ENCODE measurements at regions not wholly inside any gene's neighbourhood (a gene's known extent, or its start where the extent isn't known, plus 50 kb on each side); places are given as distances from the start of the nearest gene placed in this dataset.
"Not testable (repeated sequence)": the region's sequence is repeated elsewhere in the genome, so short reads cannot be mapped to it uniquely, and the experiment has no call there.

DNA sequence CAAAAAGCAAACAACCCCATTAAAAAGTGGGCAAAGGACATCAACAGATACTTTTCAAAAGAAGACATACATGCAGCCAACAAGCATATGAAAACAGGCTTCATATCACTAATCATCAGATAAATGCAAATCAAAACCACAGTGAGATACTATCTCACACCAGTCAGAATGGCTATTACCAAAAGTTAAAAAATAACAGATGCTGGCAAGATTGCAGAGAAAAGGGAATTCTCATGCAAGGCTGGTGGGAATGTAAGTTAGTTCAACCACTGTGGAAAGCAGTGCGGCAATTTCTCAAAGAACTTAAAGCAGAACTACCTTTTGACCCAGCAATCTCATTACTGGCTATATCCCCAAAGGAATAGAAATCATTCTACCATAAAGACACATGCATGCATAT lies 260.8 kb downstream of the C11orf87 start:
- not testable (repeated sequence) for DNase-seq

- DNase-seq, result no peak
Observed at GRCh38 chr11:109695696-109696095, 273.7 kb downstream of the C11orf87 start.

GRCh38 chr11:109696191-109696897 lies 274.4 kb downstream of the C11orf87 start:
- DNase-seq, result no peak

GRCh38 chr11:109697140-109697843 lies 275.3 kb downstream of the C11orf87 start:
- DNase-seq, result no peak

DNA sequence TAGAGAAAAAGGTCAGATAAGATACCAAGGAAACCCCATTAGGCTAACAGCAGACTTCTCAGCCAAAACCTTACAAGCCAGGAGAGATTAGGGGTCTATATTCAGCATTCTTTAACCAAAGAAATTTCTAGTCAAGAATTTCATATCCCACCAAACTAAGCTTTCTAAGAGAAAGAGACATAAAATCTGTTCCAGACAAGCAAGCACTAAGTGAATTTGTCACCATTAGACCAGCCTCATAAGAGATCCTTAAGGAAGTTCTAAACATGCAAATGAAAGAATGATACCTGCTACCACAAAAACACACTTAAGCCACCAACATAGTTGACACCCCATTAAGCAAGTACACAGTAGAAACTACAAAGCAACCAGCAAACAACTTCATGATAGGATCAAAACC lies 276.2 kb downstream of the C11orf87 start:
- no peak for DNase-seq

GRCh38 chr11:109704432-109704831 lies 282.4 kb downstream of the C11orf87 start:
- no peak for DNase-seq

GRCh38 chr11:109706945-109707344 lies 285.0 kb downstream of the C11orf87 start:
- DNase-seq, result no peak

DNA sequence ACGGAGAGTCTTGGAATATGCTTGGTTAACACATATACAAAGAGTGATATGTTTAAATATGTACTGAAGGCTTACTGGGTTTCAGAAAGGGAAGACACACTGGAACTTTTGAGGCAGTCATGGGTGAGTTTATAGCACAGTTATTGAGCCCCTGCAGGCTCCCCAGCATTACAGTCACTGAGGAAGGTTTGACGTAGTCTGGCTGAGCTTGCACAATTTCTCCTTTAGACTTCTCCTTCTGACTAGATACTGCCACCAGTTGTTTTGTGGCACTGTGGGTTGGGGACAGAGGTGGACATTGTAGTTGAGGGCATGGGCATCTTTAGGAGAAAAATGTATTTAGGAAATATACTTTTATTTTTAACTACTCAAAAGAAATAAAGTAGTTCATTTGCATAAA lies 285.4 kb downstream of the C11orf87 start:
- DNase-seq, result no peak

GRCh38 chr11:109708184-109708583 lies 286.2 kb downstream of the C11orf87 start:
- no peak for DNase-seq

DNA sequence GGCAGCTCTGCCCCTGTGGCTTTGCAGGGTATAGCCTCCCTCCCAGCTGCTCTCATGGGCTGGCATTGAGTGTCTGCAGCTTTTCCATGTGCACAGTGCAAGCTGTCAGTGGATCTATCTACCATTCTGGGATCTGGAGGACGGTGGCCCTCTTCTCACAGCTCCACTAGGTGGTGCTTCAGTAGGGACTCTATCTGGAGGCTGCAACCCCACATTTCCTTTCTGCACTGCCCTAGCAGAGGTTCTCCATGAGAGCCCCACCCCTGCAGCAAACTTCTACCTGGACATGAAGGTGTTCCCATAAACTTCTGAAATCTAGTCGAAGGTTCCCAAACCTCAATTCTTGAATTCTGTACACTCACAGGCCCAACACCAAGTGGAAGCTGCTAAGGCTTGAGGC lies 292.5 kb downstream of the C11orf87 start:
- not testable (repeated sequence) for DNase-seq

- not testable (repeated sequence) for DNase-seq
Observed at GRCh38 chr11:109715424-109715823, 293.4 kb downstream of the C11orf87 start.

- DNase-seq, result no peak
Observed at GRCh38 chr11:109726061-109726460, 304.1 kb downstream of the C11orf87 start.

DNA sequence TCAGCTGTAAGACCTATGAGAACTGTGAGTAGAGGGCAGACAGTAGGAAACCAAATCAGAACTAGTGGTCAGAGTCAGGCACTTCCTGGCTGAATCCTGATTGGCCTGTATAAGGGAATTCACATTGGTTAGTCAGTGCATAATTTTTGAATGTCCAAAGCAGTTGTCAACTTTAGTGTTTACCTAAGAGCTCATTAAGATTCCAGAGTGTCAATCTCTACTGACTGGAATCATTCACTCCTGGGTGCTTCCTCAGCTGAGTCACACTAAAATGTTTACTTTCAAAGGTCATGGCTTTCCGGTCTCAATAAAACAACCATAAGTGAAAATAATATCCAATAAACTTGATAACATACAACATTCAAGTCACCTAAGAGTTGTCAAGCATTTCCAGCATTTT lies 306.1 kb downstream of the C11orf87 start:
- DNase-seq, result no peak

DNA sequence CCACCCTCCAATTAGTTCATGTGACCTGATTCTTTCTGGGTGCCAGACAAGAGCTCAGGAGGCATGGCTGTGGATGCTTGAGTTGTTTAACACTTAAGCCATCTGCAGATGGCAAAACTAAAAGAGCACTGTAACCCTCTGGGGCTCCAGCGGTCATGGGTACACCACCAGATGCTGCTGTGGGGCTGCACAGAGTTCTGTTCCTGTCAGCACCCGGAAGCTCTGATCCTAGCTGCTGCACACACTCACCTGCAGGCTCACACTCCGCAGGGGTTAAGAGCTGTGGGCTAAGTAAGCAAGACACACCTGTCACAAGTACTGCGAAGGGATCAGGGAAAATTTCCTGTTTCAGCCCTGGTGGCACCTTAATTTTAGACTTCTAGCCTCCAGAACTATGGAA lies 307.8 kb downstream of the C11orf87 start:
- DNase-seq, result no peak

- DNase-seq, result no peak
Observed at GRCh38 chr11:109730669-109731068, 308.7 kb downstream of the C11orf87 start.

DNA sequence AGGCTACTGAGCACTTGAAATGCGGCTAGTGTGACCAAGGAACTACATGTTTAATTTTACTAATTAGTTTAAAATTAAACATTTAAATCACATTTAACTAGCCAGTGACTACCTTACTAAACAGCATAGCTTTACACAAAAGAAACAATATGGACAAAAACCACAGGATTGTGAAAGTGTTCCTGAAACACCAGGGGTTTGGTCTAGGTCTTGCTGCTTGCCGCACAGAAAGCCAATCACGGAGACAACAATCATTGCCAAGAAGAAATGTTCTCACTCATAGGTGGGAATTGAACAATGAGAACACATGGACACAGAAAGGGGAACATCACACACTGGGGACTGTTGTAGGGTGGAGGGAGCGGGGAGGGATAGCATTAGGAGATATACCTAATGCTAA lies 309.5 kb downstream of the C11orf87 start:
- no peak for DNase-seq

DNA sequence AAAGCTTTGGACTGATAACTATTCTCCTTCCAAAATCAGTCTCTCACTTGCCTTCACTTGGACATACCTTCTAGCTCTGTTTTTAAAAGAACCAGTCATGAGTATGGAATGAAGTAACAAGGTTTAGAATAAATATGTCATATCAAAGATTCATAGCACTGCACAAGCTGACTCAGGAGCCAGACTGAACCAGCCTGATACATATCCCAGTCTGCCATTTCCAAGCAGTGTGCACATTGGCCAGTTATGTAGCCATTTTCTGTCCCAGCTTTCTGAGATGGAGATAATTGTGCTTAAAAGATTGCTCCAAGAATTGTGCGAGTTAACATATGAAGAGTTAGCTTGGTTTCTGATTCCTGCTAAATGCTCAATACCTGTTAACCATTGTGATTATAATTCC lies 311.3 kb downstream of the C11orf87 start:
- no peak for DNase-seq

DNA sequence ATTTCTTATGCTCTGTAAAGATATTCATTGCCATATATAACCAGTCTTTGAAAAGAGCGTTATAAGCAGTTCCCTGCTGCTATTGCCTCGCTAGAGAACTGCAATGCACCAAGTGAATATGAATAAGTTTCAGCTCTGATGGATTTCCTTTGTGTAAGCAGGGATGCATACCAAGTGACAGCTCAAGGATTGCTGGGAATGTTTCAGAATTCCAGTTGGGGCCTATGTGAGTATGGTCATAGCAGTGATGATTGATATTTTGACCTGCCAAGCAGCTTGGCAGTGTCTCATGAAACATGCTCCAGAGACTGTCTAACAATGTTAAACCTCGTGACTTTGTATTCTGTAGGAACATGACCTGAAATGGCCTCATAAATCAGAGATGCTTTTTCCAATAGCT lies 312.6 kb downstream of the C11orf87 start:
- no peak for DNase-seq

- DNase-seq, result no peak
Observed at GRCh38 chr11:109735128-109735527, 313.1 kb downstream of the C11orf87 start.

GRCh38 chr11:109739379-109739778 lies 317.4 kb downstream of the C11orf87 start:
- no peak for DNase-seq

DNA sequence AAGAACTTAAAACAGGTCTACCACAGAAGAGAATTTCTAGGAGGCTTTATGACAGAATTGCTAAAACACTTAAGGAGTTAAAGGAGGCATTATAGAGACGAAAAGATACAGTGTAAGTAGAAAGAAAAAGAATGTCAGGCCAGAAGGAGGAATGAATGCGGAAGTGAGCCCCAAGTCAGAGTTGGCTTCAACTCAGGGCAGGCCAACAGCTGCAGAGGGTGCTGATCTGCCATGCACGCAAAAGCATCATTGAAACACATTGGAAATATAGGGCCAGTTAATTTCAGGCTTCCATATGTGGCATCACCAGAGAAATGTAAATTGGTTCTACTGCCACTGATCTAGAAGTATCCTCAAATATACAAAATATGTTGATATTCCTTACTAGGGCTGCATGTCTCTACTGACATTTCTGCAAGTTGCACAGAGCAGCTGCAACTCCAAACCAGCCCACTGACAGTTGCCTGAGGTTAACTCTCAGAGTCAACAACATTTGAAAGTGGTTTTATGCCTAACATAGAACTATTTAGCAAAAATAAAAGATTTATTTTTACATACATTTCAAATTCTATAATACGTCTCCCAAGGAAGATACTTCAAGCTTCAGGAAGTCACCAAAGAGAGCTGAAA lies 324.1 kb downstream of the C11orf87 start:
- DNase-seq, result no peak

DNA sequence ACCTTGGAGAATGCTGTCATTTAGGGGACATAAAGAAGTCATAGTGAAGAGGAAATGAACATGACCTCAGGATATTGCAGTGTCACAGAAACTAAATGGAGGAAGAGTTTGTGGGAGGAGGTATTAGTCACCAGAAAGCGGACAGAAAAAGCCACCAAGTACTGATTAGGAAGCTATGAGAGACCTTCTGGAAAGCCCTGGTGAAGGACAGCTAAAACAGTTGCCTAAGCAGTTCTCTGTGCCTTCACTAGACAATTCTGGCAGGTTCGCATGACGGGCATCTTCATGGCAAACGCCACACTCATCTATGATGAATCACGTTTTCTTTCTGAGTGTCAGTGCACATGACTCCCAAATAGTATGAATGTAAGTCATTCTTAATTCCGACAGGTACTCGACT lies 325.8 kb downstream of the C11orf87 start:
- DNase-seq, result peak in 1 of 2 donors; percentile 15

- no peak for DNase-seq
Observed at GRCh38 chr11:109749476-109749875, 327.5 kb downstream of the C11orf87 start.

- no peak for DNase-seq
Observed at GRCh38 chr11:109750964-109751363, 329.0 kb downstream of the C11orf87 start.
